ENCODE measurements at regions not wholly inside any gene's neighbourhood (a gene's known extent, or its start where the extent isn't known, plus 50 kb on each side); places are given as distances from the start of the nearest gene placed in this dataset.

GRCh38 chr2:2921011-2921720 lies 456.5 kb downstream of the EIPR1 start:
- H3K4me3 Mint-ChIP-seq (ENCODE audit: unreplicated experiment), result no peak overlapping the region
- TF ChIP-seq CTCF (IDR thresholded peaks at IDR 0.05; ENCODE audit: unreplicated experiment), result no peak
- H3K36me3 Mint-ChIP-seq (ENCODE audit: low read depth, unreplicated experiment), result no peaks in the 10 kb centered on the region
- no peaks in the 10 kb centered on the region for H3K27me3 Mint-ChIP-seq (ENCODE audit: unreplicated experiment)
- H3K4me1 Mint-ChIP-seq (ENCODE audit: unreplicated experiment), result no peaks in the 10 kb centered on the region
- DNase-seq (ENCODE audit: low spot score), result no peak
- H3K9me3 Mint-ChIP-seq (ENCODE audit: unreplicated experiment), result no peaks in the 10 kb centered on the region
- H3K27ac Mint-ChIP-seq (ENCODE audit: unreplicated experiment), result no peak overlapping the region

GRCh38 chr2:2919574-2920365 lies 457.8 kb downstream of the EIPR1 start:
- H3K36me3 Mint-ChIP-seq (ENCODE audit: low read depth, unreplicated experiment), result no peaks in the 10 kb centered on the region

GRCh38 chr2:2919026-2919425 lies 458.6 kb downstream of the EIPR1 start:
- H3K27ac Mint-ChIP-seq (ENCODE audit: unreplicated experiment), result no peak overlapping the region
- TF ChIP-seq CTCF (IDR thresholded peaks at IDR 0.05; ENCODE audit: unreplicated experiment), result no peak
- no peak for DNase-seq (ENCODE audit: low spot score)
- H3K36me3 Mint-ChIP-seq (ENCODE audit: low read depth, unreplicated experiment), result no peaks in the 10 kb centered on the region
- H3K9me3 Mint-ChIP-seq (ENCODE audit: unreplicated experiment), result no peaks in the 10 kb centered on the region
- H3K4me1 Mint-ChIP-seq (ENCODE audit: unreplicated experiment), result no peaks in the 10 kb centered on the region
- no peak overlapping the region for H3K4me3 Mint-ChIP-seq (ENCODE audit: unreplicated experiment)
- H3K27me3 Mint-ChIP-seq (ENCODE audit: unreplicated experiment), result no peaks in the 10 kb centered on the region

More at GRCh38 chr2:2919574-2920365, 457.8 kb downstream of the EIPR1 start:
- no peak overlapping the region for H3K27ac Mint-ChIP-seq (ENCODE audit: unreplicated experiment)
- no peak for TF ChIP-seq CTCF (IDR thresholded peaks at IDR 0.05; ENCODE audit: unreplicated experiment)
- H3K27me3 Mint-ChIP-seq (ENCODE audit: unreplicated experiment), result no peaks in the 10 kb centered on the region
- no peak for DNase-seq (ENCODE audit: low spot score)
- H3K4me3 Mint-ChIP-seq (ENCODE audit: unreplicated experiment), result no peak overlapping the region
- H3K9me3 Mint-ChIP-seq (ENCODE audit: unreplicated experiment), result no peaks in the 10 kb centered on the region
- H3K4me1 Mint-ChIP-seq (ENCODE audit: unreplicated experiment), result no peaks in the 10 kb centered on the region

- Mint-ChIP-seq H3K27ac (ENCODE audit: unreplicated experiment) (no peak overlapping the region), H3K9me3 (ENCODE audit: unreplicated experiment) (no peaks in the 10 kb centered on the region), H3K27me3 (ENCODE audit: unreplicated experiment) (no peaks in the 10 kb centered on the region), H3K4me3 (ENCODE audit: unreplicated experiment) (no peak overlapping the region), H3K4me1 (ENCODE audit: unreplicated experiment) (no peaks in the 10 kb centered on the region), H3K36me3 (ENCODE audit: low read depth, unreplicated experiment) (no peaks in the 10 kb centered on the region)
- DNase-seq (ENCODE audit: low spot score), result no peak
- no peak for TF ChIP-seq CTCF (IDR thresholded peaks at IDR 0.05; ENCODE audit: unreplicated experiment)
These were observed 461.0 kb downstream of the EIPR1 start for GRCh38 chr2:2916621-2917020.

- no peaks in the 10 kb centered on the region for H3K36me3 Mint-ChIP-seq (ENCODE audit: low read depth, unreplicated experiment)
- no peak overlapping the region for H3K4me3 Mint-ChIP-seq (ENCODE audit: unreplicated experiment)
- H3K27me3 Mint-ChIP-seq (ENCODE audit: unreplicated experiment), result no peaks in the 10 kb centered on the region
- DNase-seq (ENCODE audit: low spot score), result no peak
- no peaks in the 10 kb centered on the region for H3K4me1 Mint-ChIP-seq (ENCODE audit: unreplicated experiment)
- H3K9me3 Mint-ChIP-seq (ENCODE audit: unreplicated experiment), result no peaks in the 10 kb centered on the region
- TF ChIP-seq CTCF (IDR thresholded peaks at IDR 0.05; ENCODE audit: unreplicated experiment), result no peak
- no peak overlapping the region for H3K27ac Mint-ChIP-seq (ENCODE audit: unreplicated experiment)
These were observed 463.4 kb downstream of the EIPR1 start for GRCh38 chr2:2914252-2914651.

All from endothelial cell (in vitro differentiated cells).